Stimulated activated CD8-positive, alpha-beta memory T cell treated with anti-CD3 and anti-CD28 coated beads, Interleukin-4, amount 100 ng/mL, for 1 hour (primary cell): ENCODE measurements at regions not wholly inside any gene's neighbourhood (a gene's known extent, or its start where the extent isn't known, plus 50 kb on each side); places are given as distances from the start of the nearest gene placed in this dataset.

Source experiments
- DNase-seq, 2 donors: peaks; one replicate each; pipeline ENCODE4 v3.0.0-alpha.2; 2020; ENCODE audit warnings: low read depth in 2 of 2, low spot score in 1 of 2

GRCh38 chr5:124468671-124469411 is 277.6 kb downstream of the ZNF608 start:
- DNase-seq: no peak

DNA sequence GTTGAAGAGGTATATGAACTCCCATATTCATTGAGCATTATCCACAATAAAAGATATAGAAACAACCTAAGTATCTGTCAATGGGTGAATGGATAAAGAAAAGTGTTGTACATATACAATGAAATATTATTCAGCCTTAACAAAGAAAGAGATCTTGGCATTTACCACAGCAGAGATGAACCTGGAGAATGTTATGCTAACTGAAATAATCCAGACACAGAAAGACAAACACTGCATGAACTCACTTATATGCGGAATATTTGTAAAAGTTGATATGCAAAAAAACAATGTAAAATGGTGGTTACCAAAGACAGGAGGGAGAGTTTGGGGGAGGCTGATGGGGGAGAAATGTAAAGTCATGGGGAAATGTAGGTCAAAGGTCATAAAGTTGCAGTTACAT is 278.7 kb downstream of the ZNF608 start:
- DNase-seq: no peak

- DNase-seq: no peak
Observed at GRCh38 chr5:124466011-124466410, 280.4 kb downstream of the ZNF608 start.

DNA sequence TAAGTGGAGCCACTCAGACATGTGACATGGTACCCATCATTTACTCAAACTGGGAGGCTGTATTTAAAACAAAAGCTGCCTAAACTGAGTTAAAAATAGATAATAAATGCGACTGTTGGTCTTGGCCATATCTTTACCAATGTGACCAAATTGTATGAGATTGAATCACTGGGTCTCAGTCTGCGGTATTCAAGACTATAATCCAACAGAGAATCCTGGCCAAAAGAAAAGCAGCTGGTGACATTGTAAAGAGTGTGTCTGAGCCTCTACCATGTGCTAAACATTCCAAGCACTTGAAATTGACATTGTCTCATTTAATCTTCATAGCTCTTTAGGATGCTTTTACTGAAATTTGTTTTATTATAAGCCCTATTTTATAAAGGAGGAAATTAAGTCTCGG is 282.6 kb downstream of the ZNF608 start:
- no peak for DNase-seq

DNA sequence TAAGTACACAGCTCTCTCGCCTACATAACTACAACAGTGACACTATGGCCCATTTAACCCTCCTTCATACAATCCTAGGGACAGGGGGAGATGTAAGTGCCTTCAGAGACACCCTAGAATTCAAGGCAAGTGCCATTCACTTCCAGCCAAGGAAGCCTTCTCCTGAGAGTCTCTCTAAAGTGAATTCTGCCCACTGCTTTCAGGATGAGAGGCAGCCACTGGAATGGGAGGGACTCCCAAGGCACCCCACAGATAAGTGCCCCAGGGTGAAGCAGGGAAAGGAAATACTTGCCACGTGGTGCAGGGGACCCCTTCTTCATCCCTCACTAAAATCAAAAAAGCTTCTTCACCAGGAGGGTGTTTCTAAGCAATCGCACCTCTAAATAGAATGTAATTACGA is 283.7 kb downstream of the ZNF608 start:
- DNase-seq: no peak

- DNase-seq: no peak
Observed at GRCh38 chr5:124461941-124462340, 284.5 kb downstream of the ZNF608 start.

- no peak for DNase-seq
Observed at GRCh38 chr5:124461157-124461556, 285.3 kb downstream of the ZNF608 start.

DNA sequence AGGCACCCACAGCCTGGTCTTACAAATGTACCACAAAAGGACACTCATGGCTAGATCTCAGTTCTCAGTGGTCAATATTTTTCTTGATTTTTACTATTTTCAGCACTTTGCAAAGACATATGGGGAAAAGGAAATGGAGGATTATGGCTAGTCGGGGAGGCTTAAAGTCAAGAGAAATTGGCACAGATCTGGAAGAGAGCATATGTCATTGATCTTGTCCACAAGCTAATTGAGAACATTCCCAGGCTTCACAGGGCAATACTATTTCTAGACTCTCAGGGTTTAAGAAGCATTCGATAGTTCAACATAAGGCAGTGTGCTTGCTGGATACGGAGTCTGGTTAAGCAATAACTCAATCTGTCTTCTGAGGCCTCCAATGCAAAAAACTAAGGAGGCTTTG is 285.8 kb downstream of the ZNF608 start:
- no peak for DNase-seq

- DNase-seq: no peak
Observed at GRCh38 chr5:124459984-124460383, 286.5 kb downstream of the ZNF608 start.

GRCh38 chr5:124457901-124458300 is 288.5 kb downstream of the ZNF608 start:
- no peak for DNase-seq

DNA sequence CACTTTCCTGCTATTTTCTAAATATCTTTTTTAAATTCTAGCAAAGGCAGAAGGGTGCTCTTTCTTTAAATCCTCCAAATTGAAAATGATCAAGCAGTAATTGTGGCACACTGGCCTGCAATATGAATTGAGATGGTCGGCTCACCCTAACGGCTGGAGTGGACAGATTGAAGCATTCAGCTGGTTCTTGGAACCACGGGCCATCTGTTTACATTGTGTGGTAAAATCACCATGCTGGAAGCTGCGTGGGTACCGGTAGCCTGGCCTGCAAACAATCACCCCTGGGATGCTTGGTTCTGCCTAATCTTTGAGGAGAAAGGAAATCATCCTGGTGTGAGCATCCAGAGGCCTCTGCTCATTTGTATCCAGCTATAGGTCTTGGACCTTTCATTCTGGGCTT is 289.3 kb downstream of the ZNF608 start:
- DNase-seq: no peak

- DNase-seq: no peak
Observed at GRCh38 chr5:124456249-124456648, 290.2 kb downstream of the ZNF608 start.

GRCh38 chr5:124454081-124454480 is 292.4 kb downstream of the ZNF608 start:
- DNase-seq: no peak

DNA sequence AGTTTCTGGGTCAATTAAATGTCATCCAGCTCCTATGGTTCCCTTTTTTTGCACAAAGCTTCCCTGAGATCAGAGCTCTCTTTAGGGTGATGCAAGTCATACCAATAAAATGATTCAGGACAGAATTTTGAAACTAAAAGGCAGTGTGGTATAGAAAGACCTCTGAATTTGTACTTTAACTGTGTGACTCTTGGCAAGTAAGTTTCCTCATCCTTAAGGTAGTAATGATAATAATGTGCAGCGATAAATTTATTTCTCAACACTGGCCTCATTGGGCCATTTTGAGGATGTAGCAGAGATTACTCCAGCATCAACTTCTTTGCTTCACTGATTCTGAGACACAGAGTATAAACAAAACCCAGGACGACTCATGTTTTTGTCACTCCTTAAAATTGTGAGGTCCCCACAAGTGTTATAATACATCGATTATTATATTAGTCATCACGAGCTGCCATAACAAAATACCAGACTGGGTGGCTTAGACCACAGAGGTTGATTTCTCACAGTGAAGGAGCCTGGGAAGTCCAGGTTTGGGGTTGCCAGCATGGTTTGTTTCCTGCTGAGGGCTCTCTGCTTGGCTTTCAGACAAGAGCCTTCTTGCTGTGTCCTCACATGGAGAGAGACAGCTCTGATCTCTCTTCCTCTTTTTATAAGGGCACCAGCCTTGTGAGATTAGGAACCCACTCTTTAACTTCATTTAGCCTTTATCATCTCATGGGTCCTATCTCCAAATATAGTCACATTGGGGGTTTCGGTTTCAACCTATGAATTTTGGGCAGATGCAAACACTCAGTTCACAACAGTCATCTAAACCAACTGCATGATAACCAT is 293.0 kb downstream of the ZNF608 start:
- no peak for DNase-seq

DNA sequence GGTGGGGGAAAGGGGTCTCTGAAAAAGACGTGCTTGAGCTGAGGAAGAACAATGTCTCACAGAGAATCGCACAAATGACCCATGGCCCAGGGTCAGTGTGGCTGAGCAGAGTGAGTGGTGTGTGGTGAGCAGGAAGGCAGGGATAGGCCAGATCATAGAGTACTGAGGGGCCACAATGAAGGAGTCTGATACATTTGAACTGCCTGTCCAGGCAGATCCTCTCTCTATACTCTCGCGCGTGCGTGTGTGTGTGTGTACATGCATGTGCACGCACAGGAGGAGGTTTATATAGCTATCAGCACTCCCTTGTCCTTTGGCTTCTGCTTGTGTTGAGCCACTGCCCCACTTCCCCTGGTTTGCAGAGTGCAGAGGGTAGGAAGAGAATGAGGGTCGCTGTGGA is 294.0 kb downstream of the ZNF608 start:
- DNase-seq: no peak

GRCh38 chr5:124451721-124452383 is 294.6 kb downstream of the ZNF608 start:
- no peak for DNase-seq

DNA sequence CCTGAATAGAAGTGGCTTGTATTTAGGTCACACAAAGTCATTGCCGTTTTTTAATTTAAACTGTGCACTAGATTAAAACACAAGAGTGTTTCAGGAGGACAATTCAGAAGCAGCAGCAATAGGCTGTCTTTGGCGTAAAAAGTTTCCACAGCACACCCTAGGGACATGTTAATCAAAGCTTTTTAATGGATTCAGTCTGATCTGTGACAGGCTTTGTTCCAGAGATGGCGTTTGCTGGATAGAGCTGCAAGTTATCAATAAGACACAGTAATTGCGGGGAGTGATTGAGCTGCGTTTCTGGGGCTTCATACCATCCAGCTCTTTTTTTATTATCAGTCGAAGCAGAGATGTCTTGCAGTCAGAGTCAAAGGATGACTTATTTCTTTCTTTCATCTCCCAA is 300.3 kb downstream of the ZNF608 start:
- DNase-seq: no peak

DNA sequence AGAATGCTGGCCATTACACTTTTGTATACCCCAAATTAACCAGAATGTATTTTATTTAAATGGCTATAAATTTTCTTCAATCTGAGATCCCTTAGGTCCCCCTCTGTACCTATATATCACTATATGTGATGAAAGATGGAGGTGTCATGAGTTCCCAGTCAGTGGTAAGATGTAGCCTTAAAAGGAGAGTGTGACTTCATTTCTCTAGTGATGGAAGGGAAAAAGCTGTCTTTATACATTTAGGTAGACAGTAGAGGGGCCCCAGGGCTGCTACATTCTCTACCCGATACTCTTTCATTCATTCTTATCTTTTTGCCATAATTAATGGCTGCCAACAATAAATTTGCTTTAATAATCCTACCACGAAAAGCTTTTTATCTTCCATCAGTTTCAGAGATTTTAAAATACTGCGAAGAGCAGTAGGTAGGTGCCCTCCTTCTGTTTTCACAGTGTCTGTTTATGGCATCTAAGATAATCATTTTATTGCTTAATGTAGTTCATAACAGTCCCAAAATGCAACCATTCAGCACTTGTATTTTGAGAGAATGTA is 301.3 kb downstream of the ZNF608 start:
- DNase-seq: no peak

DNA sequence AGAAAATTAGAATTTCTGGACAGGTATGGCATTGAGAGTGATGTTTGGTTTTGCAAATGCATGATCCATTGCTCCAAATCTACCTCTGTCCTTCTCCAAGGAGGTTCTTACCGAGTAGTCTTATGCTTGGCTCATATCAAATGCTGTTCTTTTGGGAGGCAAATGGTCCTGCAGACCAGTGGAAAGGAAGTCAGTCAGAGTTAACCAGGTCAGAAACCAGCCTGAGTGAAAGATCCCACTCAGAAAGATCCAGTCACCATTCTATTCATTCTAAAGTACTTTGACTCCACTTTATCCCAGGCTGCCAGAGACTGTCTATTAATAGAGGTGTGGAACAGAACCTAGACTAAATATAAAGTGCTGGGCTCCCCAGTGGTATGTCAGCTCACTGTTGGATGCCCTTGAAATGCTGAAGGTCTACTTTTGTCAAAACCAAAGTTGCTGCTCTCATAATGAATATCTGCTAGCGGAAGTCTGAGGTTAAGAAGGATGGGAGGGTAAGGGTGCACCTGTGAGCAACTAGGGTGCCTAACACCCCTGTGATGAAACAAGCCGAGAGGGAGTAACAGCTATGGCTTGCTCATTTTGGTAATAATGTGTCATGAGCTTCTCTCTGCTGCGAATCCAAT is 302.2 kb downstream of the ZNF608 start:
- no peak for DNase-seq

DNA sequence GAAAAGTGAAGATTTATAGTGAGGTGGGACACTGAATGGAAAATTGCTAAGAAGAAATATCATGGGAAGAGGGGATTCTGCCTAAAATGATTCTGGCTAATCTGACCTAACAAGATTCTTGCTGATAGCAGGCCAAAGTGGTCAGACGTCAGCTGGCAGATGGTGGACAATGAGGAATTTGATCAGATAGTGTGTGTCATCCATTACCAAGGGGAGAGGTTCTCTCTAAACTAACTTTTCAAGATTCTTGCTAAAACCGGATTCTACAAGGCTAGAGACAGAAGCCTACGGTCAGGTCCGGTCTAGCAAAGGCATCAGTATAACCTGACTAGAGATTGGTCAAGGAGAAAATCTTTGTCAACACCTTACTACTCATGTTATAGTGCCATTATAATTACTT is 306.0 kb downstream of the ZNF608 start:
- DNase-seq: no peak

- no peak for DNase-seq
Observed at GRCh38 chr5:124439609-124440008, 306.8 kb downstream of the ZNF608 start.
